HCT116 (cell line): ENCODE measurements at regions not wholly inside any gene's neighbourhood (a gene's known extent, or its start where the extent isn't known, plus 50 kb on each side); places are given as distances from the start of the nearest gene placed in this dataset.

Experiments
- ATAC-seq: fragments of 200-7000 bp; cut with Tn5 transposase; 2 replicates; pipeline ENCODE4 v1.9.1; 2020; ENCODE audit warnings: mild to moderate bottlenecking, moderate library complexity
- BruUV-seq: library from RNA; stranded (reverse); fragments of 400-500 nt; replicated peaks from 2 replicates; lab custom pipeline; 2021; lab: Mats Ljungman, UMichigan
- CTCF ChIA-PET: fragments of 300-600 bp; sonication (Branson Sonifier 250); formaldehyde crosslinking; loops from one replicate; lab custom pipeline; 2021; ENCODE audit warnings: antibody characterized with exemption; lab: Charles Lee
- POLR2A ChIA-PET: fragments of 300-600, 350-600 bp; sonication (Branson Sonifier 250); formaldehyde crosslinking; loops from one replicate; lab custom pipeline; 2021; ENCODE audit warnings: antibody characterized with exemption; lab: Charles Lee
- RAD21 ChIA-PET, 2 experiments: fragments of 300-600 bp; sonication (Branson Sonifier 250); formaldehyde crosslinking; loops; one replicate each; lab custom pipeline; 2023; ENCODE audit warnings: low total read pairs in 2 of 2; ENCODE audit not compliant: uncharacterized antibody in 2 of 2, unreplicated experiment in 2 of 2, low non-redundant PET in 1 of 2; lab: Charles Lee
- DNase-seq: peaks from one replicate; pipeline ENCODE4 v3.0.0-alpha.2; 2010; ENCODE audit warnings: low read depth, low spot score
- H2AFZ ChIP-seq: fragments of 200-600 bp; shearing (Covaris generic), sonication (generic); 2 replicates; pipeline ENCODE4 v1.6.1; 2017; ENCODE audit warnings: low read depth, mixed run types, mixed read lengths, antibody characterized with exemption, low read length; ENCODE audit not compliant: poor library complexity, severe bottlenecking
- H3K27ac ChIP-seq: 2 replicates; pipeline ENCODE4 v1.5.1; 2012; ENCODE audit warnings: low read depth, low read length
- H3K27me3 ChIP-seq: fragments of 200-600 bp; sonication (generic); 2 replicates; pipeline ENCODE4 v1.6.1; 2016; ENCODE audit warnings: mixed run types, low read length, mixed read lengths; ENCODE audit not compliant: insufficient read depth
- H3K36me3 ChIP-seq, 2 experiments: fragments of 200-500 bp in 1 of 2; fragments of 200-600 bp in 1 of 2; sonication (Bioruptor generic) in 1 of 2; sonication (generic) in 1 of 2; 2 replicates each; pipeline versions ENCODE4 v1.5.1 to v1.6.1; 2014 to 2016; ENCODE audit warnings: low read length in 2 of 2, inconsistent platforms in 1 of 2, mixed read lengths in 1 of 2, mixed run types in 1 of 2; ENCODE audit not compliant: insufficient read depth in 2 of 2, control insufficient read depth in 1 of 2
- H3K4me1 ChIP-seq, 2 experiments: fragments of 200-600 bp in 1 of 2; sonication (generic) in 1 of 2; 2 replicates each; pipeline versions ENCODE4 v1.5.1 to v1.6.1; 2012 to 2017; ENCODE audit warnings: low read length in 2 of 2, inconsistent platforms in 1 of 2, mild to moderate bottlenecking in 1 of 2, mixed read lengths in 1 of 2, mixed run types in 1 of 2, moderate library complexity in 1 of 2; ENCODE audit not compliant: insufficient read depth in 2 of 2, control insufficient read depth in 1 of 2
- H3K4me2 ChIP-seq: fragments of 200-600 bp; sonication (generic); 2 replicates; pipeline ENCODE4 v1.6.1; 2017; ENCODE audit warnings: mixed run types, low read length, mixed read lengths
- H3K4me3 ChIP-seq, 2 experiments: fragments of 200-600 bp in 1 of 2; sonication (generic) in 1 of 2; replicated peaks in 1 of 2; 2 replicates each; pipeline ENCODE4 v1.5.1; 2011 to 2016; ENCODE audit warnings: low read length in 2 of 2, control low read depth in 1 of 2, low read depth in 1 of 2, mild to moderate bottlenecking in 1 of 2, mixed read lengths in 1 of 2, mixed run types in 1 of 2
- H3K79me2 ChIP-seq: fragments of 200-600 bp; sonication (generic); 2 replicates; pipeline ENCODE4 v1.6.1; 2017; ENCODE audit warnings: mild to moderate bottlenecking, mixed run types, low read length, moderate library complexity, mixed read lengths; ENCODE audit not compliant: insufficient read depth
- H3K9ac ChIP-seq: fragments of 200-600 bp; sonication (generic); 2 replicates; pipeline ENCODE4 v1.6.1; 2016; ENCODE audit warnings: low read length, mixed read lengths
- H3K9me2 ChIP-seq: fragments of 200-600 bp; sonication (generic), shearing (Covaris generic); 2 replicates; pipeline ENCODE4 v1.6.1; 2017; ENCODE audit warnings: mixed run types, mild to moderate bottlenecking, moderate library complexity; ENCODE audit not compliant: insufficient read depth
- H3K9me3 ChIP-seq, 2 experiments: fragments of 200-500 bp in 1 of 2; fragments of 200-600 bp in 1 of 2; sonication (Bioruptor generic) in 1 of 2; sonication (generic) in 1 of 2; 2 replicates each; pipeline ENCODE4 v1.6.1; 2014 to 2017; ENCODE audit warnings: low read length in 2 of 2, mixed read lengths in 2 of 2, inconsistent platforms in 1 of 2, low read depth in 1 of 2, mild to moderate bottlenecking in 1 of 2, mixed run types in 1 of 2, moderate library complexity in 1 of 2; ENCODE audit not compliant: control insufficient read depth in 1 of 2, insufficient read depth in 1 of 2
- H4K20me1 ChIP-seq: fragments of 200-600 bp; sonication (generic), shearing (Covaris generic); 2 replicates; pipeline ENCODE4 v1.6.1; 2017; ENCODE audit warnings: mixed run types, mild to moderate bottlenecking, moderate library complexity; ENCODE audit not compliant: insufficient read depth
- ATF3 ChIP-seq: IDR thresholded peaks from 2 replicates; pipeline ENCODE4 v1.6.1; 2012
- CBX3 ChIP-seq: IDR thresholded peaks from 2 replicates; pipeline ENCODE4 v1.6.1; 2012; ENCODE audit warnings: low read depth
- CEBPB ChIP-seq: IDR thresholded peaks from 2 replicates; pipeline ENCODE4 v1.6.1; 2012; ENCODE audit warnings: low read depth
- CTCF ChIP-seq, 3 experiments: fragments of 200-600 bp in 1 of 3; sonication (generic) in 1 of 3; IDR thresholded peaks in 2 of 3; conservative IDR thresholded peaks in 1 of 3; 2 replicates each; pipeline ENCODE4 v1.5.1; 2012 to 2017; ENCODE audit warnings: low read depth in 2 of 3, low read length in 2 of 3, antibody characterized with exemption in 1 of 3, borderline replicate concordance in 1 of 3, control low read depth in 1 of 3, mild to moderate bottlenecking in 1 of 3, mixed read lengths in 1 of 3, mixed run types in 1 of 3, moderate library complexity in 1 of 3; ENCODE audit not compliant: insufficient read depth in 1 of 3
- EGR1 ChIP-seq: IDR thresholded peaks from 2 replicates; pipeline ENCODE4 v1.6.1; 2012; ENCODE audit warnings: low read depth
- ELF1 ChIP-seq: IDR thresholded peaks from 2 replicates; pipeline ENCODE4 v1.6.1; 2012; ENCODE audit warnings: low read depth, borderline replicate concordance
- EZH2 ChIP-seq: fragments of 200-600 bp; sonication (generic); IDR thresholded peaks from 2 replicates; pipeline ENCODE4 v1.6.1; 2017; ENCODE audit warnings: antibody characterized with exemption, mixed run types
- EZH2phosphoT487 ChIP-seq: fragments of 200-600 bp; IDR thresholded peaks from 2 replicates; pipeline ENCODE4 v1.6.1; 2018; ENCODE audit warnings: antibody characterized with exemption, borderline replicate concordance
- JUND ChIP-seq: IDR thresholded peaks from 2 replicates; pipeline ENCODE4 v1.6.1; 2012
- MAX ChIP-seq: IDR thresholded peaks from 2 replicates; pipeline ENCODE4 v1.6.1; 2012
- POLR2A ChIP-seq: IDR thresholded peaks from 2 replicates; pipeline ENCODE4 v1.7.0; 2011; ENCODE audit warnings: borderline replicate concordance; ENCODE audit not compliant: insufficient read depth, insufficient read length; ENCODE audit errors: extremely low read depth
- POLR2AphosphoS5 ChIP-seq: IDR thresholded peaks from 2 replicates; pipeline ENCODE4 v1.6.1; 2011; ENCODE audit warnings: mild to moderate bottlenecking, low read depth, low read length, moderate library complexity
- RAD21 ChIP-seq: IDR thresholded peaks from 2 replicates; pipeline ENCODE4 v1.6.1; 2012; ENCODE audit warnings: low read depth, mild to moderate bottlenecking
- SIN3A ChIP-seq: IDR thresholded peaks from 2 replicates; pipeline ENCODE4 v1.6.1; 2012; ENCODE audit warnings: low read depth
- SP1 ChIP-seq: IDR thresholded peaks from 2 replicates; pipeline ENCODE4 v1.6.1; 2012; ENCODE audit warnings: low read depth
- SRF ChIP-seq: IDR thresholded peaks from 2 replicates; pipeline ENCODE4 v1.6.1; 2012; ENCODE audit warnings: low read depth
- TCF7L2 ChIP-seq: IDR thresholded peaks from 2 replicates; pipeline ENCODE4 v1.7.0; 2011; ENCODE audit warnings: borderline replicate concordance, inconsistent platforms; ENCODE audit not compliant: insufficient read depth, insufficient read length; ENCODE audit errors: extremely low read depth
- YY1 ChIP-seq: IDR thresholded peaks from 2 replicates; pipeline ENCODE4 v1.6.1; 2011; ENCODE audit warnings: low read length, low read depth, moderate library complexity, mild to moderate bottlenecking; ENCODE audit not compliant: insufficient replicate concordance; ENCODE audit errors: extremely low read depth
- ZBTB33 ChIP-seq: IDR thresholded peaks from 2 replicates; pipeline ENCODE4 v1.6.1; 2011; ENCODE audit warnings: mild to moderate bottlenecking, low read length, moderate library complexity; ENCODE audit not compliant: insufficient replicate concordance; ENCODE audit errors: extremely low read depth
- ZFX ChIP-seq: fragments of 450-650 bp; IDR thresholded peaks from 2 replicates; pipeline ENCODE4 v1.6.1; 2017
- intact Hi-C: fragments of 100-400 bp; cut with micrococcal nuclease; formaldehyde crosslinking; loops from 2 replicates; pipeline ENCODE4 v1.10.0; 2022

GRCh38 chr4:14681330-14681729, 321.0 kb upstream of the CPEB2 start:
- Histone ChIP-seq H3K4me3 (no peak overlapping the region), H3K27ac (no peak overlapping the region), H4K20me1 (no peaks in the 10 kb centered on the region), H3K4me2 (no peak overlapping the region), H2AFZ (no peak overlapping the region), H3K4me1 (no peaks in the 10 kb centered on the region)
- no TSS peak for BruUV-seq
- ChIA-PET RAD21 (no interaction called here), POLR2A (no interaction called here), CTCF (no interaction called here)
- intact Hi-C loops, result no loop called here
- DNase-seq (no peak), ATAC-seq (no peak)
- TF ChIP-seq RAD21 (no peak), SIN3A (no peak), POLR2AphosphoS5 (no peak), ZFX (no peak), ELF1 (no peak), ATF3 (no peak), CEBPB (no peak), CTCF (IDR thresholded peaks at IDR 0.05 in 2 of 3, conservative IDR thresholded peaks at IDR 0.05 in 1 of 3; ENCODE audit: borderline replicate concordance in 1 of 3, insufficient read depth in 1 of 3, low read depth in 2 of 3, low read length in 2 of 3) (no peak), MAX (no peak), EZH2 (no peak), SRF (no peak), POLR2A (no peak), JUND (no peak), YY1 (no peak), ZBTB33 (no peak), EZH2phosphoT487 (no peak), CBX3 (no peak), TCF7L2 (no peak), EGR1 (no peak), SP1 (no peak)
- TF ChIP-seq, all 23 proteins: peak for 0
- no peaks in the 10 kb centered on the region for H3K9me3 ChIP-seq
- no peaks in the 10 kb centered on the region for H3K79me2 ChIP-seq
- H3K9me2 ChIP-seq, result no peaks in the 10 kb centered on the region
- H3K27me3 ChIP-seq, result no peaks in the 10 kb centered on the region
- H3K9ac ChIP-seq, result no peak overlapping the region
- H3K36me3 ChIP-seq, result no peaks in the 10 kb centered on the region
